ENCODE measurements at regions not wholly inside any gene's neighbourhood (a gene's known extent, or its start where the extent isn't known, plus 50 kb on each side); places are given as distances from the start of the nearest gene placed in this dataset.
"Not testable (repeated sequence)": the region's sequence is repeated elsewhere in the genome, so short reads cannot be mapped to it uniquely, and the experiment has no call there.

- peak; percentile 73 for DNase-seq
Observed at GRCh38 chr9:129544761-129545160, 76.1 kb downstream of the C9orf50 start.

- no peak for DNase-seq
Observed at GRCh38 chr9:129542741-129543140, 78.2 kb downstream of the C9orf50 start.

GRCh38 chr9:129541270-129541669, 79.6 kb downstream of the C9orf50 start:
- DNase-seq = no peak

- DNase-seq = no peak
Observed at GRCh38 chr9:129539446-129539845, 81.5 kb downstream of the C9orf50 start.

GRCh38 chr9:129531860-129532402, 89.0 kb downstream of the C9orf50 start:
- DNase-seq = not testable (repeated sequence)

- not testable (repeated sequence) for DNase-seq
Observed at GRCh38 chr9:129527955-129528354, 92.9 kb downstream of the C9orf50 start.

- DNase-seq = no peak
Observed at GRCh38 chr9:129525656-129526196, 95.2 kb downstream of the C9orf50 start.

- no peak for DNase-seq
Observed at GRCh38 chr9:129524582-129525270, 96.2 kb downstream of the C9orf50 start.

- DNase-seq = no peak
Observed at GRCh38 chr9:129523943-129524581, 96.8 kb downstream of the C9orf50 start.

- no peak for DNase-seq
Observed at GRCh38 chr9:129522351-129522750, 98.5 kb downstream of the C9orf50 start.

GRCh38 chr9:129520082-129520481, 100.8 kb downstream of the C9orf50 start:
- no peak for DNase-seq

GRCh38 chr9:129518074-129518473, 102.8 kb downstream of the C9orf50 start:
- no peak for DNase-seq

- DNase-seq = no peak
Observed at GRCh38 chr9:129517006-129517405, 103.9 kb downstream of the C9orf50 start.

- no peak for DNase-seq
Observed at GRCh38 chr9:129514891-129515290, 106.0 kb downstream of the C9orf50 start.

GRCh38 chr9:129514497-129514867, 106.4 kb downstream of the C9orf50 start:
- DNase-seq = no peak

GRCh38 chr9:129513856-129514496, 106.9 kb downstream of the C9orf50 start:
- no peak for DNase-seq

- no peak for DNase-seq
Observed at GRCh38 chr9:129513282-129513681, 107.6 kb downstream of the C9orf50 start.

GRCh38 chr9:129511285-129511900, 109.5 kb downstream of the C9orf50 start:
- DNase-seq = no peak

GRCh38 chr9:129509533-129509928, 111.4 kb downstream of the C9orf50 start:
- peak; percentile 92 for DNase-seq

- DNase-seq = no peak
Observed at GRCh38 chr9:129507805-129508204, 113.1 kb downstream of the C9orf50 start.

GRCh38 chr9:129506892-129507291, 114.0 kb downstream of the C9orf50 start:
- DNase-seq = no peak

- DNase-seq = no peak
Observed at GRCh38 chr9:129506041-129506440, 114.9 kb downstream of the C9orf50 start.

GRCh38 chr9:129505270-129505902, 115.5 kb downstream of the C9orf50 start:
- DNase-seq = no peak
